Fibroblast of lung (primary cell): ENCODE measurements at regions not wholly inside any gene's neighbourhood (a gene's known extent, or its start where the extent isn't known, plus 50 kb on each side); places are given as distances from the start of the nearest gene placed in this dataset.

Source experiments
- EZH2 ChIP-seq: IDR thresholded peaks from 2 replicates; pipeline ENCODE4 v1.5.1; 2012; ENCODE audit warnings: low read length, control low read depth, mild to moderate bottlenecking; ENCODE audit errors: missing control alignments
- TF ChIP-seq, protein P1 (sequence below), 2 donors: IDR thresholded peaks in 1 of 2; conservative IDR thresholded peaks in 1 of 2; 1 replicate in 1 of 2; 2 replicates in 1 of 2; pipeline ENCODE4 v1.5.1; 2011 to 2012; ENCODE audit warnings: low read length in 2 of 2, control low read depth in 1 of 2, inconsistent platforms in 1 of 2, low read depth in 1 of 2, mild to moderate bottlenecking in 1 of 2

GRCh38 chr10:30231709-30232108 lies 117.4 kb downstream of the MTPAP start:
- TF ChIP-seq, protein P1, sequence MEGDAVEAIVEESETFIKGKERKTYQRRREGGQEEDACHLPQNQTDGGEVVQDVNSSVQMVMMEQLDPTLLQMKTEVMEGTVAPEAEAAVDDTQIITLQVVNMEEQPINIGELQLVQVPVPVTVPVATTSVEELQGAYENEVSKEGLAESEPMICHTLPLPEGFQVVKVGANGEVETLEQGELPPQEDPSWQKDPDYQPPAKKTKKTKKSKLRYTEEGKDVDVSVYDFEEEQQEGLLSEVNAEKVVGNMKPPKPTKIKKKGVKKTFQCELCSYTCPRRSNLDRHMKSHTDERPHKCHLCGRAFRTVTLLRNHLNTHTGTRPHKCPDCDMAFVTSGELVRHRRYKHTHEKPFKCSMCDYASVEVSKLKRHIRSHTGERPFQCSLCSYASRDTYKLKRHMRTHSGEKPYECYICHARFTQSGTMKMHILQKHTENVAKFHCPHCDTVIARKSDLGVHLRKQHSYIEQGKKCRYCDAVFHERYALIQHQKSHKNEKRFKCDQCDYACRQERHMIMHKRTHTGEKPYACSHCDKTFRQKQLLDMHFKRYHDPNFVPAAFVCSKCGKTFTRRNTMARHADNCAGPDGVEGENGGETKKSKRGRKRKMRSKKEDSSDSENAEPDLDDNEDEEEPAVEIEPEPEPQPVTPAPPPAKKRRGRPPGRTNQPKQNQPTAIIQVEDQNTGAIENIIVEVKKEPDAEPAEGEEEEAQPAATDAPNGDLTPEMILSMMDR (conservative IDR thresholded peaks at IDR 0.05 in 1 of 2, IDR thresholded peaks at IDR 0.05 in 1 of 2; ENCODE audit: low read depth in 1 of 2, low read length in 2 of 2): no peak
- no peak for TF ChIP-seq EZH2
